ENCODE measurements at regions not wholly inside any gene's neighbourhood (a gene's known extent, or its start where the extent isn't known, plus 50 kb on each side); places are given as distances from the start of the nearest gene placed in this dataset.

GRCh38 chrX:26008691-26009090 is 129.5 kb upstream of the MAGEB18 start:
- Histone ChIP-seq H3K9me3 (ENCODE audit: control insufficient read depth, insufficient read depth, low read length) (0 out of 2 replicates have a peak, but pooled peaks cover 2% of the 10 kb centered on the region), H3K56ac (ENCODE audit: extremely low read depth, insufficient read depth, low read length) (no peak overlapping the region), H3K23ac (ENCODE audit: low read depth, low read length) (no peak overlapping the region), H3K79me1 (ENCODE audit: low read depth in 1 of 2, low read length in 2 of 2) (no peaks in the 10 kb centered on the region), H3K27me3 (ENCODE audit: control insufficient read depth, insufficient read depth, low read length) (no peaks in the 10 kb centered on the region), H3K14ac (replicated peaks; ENCODE audit: low read depth, low read length) (no peak overlapping the region), H4K20me1 (ENCODE audit: insufficient read depth, low read length) (no peaks in the 10 kb centered on the region), H2BK15ac (ENCODE audit: low read depth, low read length) (no peak overlapping the region), H3K27ac (ENCODE audit: insufficient read depth, low read length) (no peak overlapping the region), H3K18ac (ENCODE audit: low read depth, low read length) (no peak overlapping the region), H3K4ac (ENCODE audit: low read depth, low read length) (no peak overlapping the region), H3K9me1 (ENCODE audit: insufficient read depth, low read length) (no peaks in the 10 kb centered on the region), H4K91ac (ENCODE audit: insufficient read depth, low read depth, low read length) (no peak overlapping the region), H2BK20ac (ENCODE audit: low read depth, low read length) (no peak overlapping the region), H3K4me1 (ENCODE audit: control insufficient read depth, insufficient read depth, low read length) (no peaks in the 10 kb centered on the region), H2AK5ac (ENCODE audit: low read depth, low read length) (no peak overlapping the region), H2BK120ac (ENCODE audit: low read depth, low read length) (no peak overlapping the region), H4K5ac (ENCODE audit: low read depth, low read length) (no peak overlapping the region), H4K8ac (ENCODE audit: low read depth in 2 of 2, low read length in 2 of 2) (no peak overlapping the region), H3K36me3 (ENCODE audit: control insufficient read depth, insufficient read depth, low read length) (no peaks in the 10 kb centered on the region), H3K9ac (ENCODE audit: low read depth, low read length) (no peak overlapping the region), H2AFZ (replicated peaks; ENCODE audit: low read length, poor library complexity) (no peak overlapping the region), H3K4me3 (ENCODE audit: insufficient read depth, low read depth, low read length) (no peak overlapping the region), H3K4me2 (ENCODE audit: low read depth, low read length) (no peak overlapping the region), H2AK9ac (replicated peaks; ENCODE audit: low read depth, low read length, poor library complexity) (no peak overlapping the region), H2BK5ac (ENCODE audit: low read depth, low read length, poor library complexity, severe bottlenecking) (no peak overlapping the region)
- ATAC-seq (ENCODE audit: low read depth): no peak
- dilution Hi-C loops (cut with HindIII; ENCODE audit: low sequenced_read_pairs, unreplicated experiment): no loop called here
- TF ChIP-seq MAFK (IDR thresholded peaks at IDR 0.05; ENCODE audit: low read depth, low read length): peak; percentile 50; the same call in 1 of the 2 replicates
- no peak for TF ChIP-seq RCOR1 (IDR thresholded peaks at IDR 0.05; ENCODE audit: insufficient replicate concordance, low read length)
- ChIA-PET CTCF (no interaction called here), POLR2A (ENCODE audit: unreplicated experiment) (no interaction called here)
- WGBS, 2 experiments (ENCODE audit: extremely low coverage in 2 of 2, insufficient read length in 1 of 2): no CpG with 5 or more reads among the region's 2 CpGs
- no peak for DNase-seq
- BruUV-seq (replicated peaks): no TSS peak
- in situ Hi-C loops (cut with MboI; ENCODE audit: low sequenced_read_pairs): no loop called here
- intact Hi-C loops (cut with micrococcal nuclease): no loop called here

Data from IMR-90 (cell line).